ENCODE measurements at regions not wholly inside any gene's neighbourhood (a gene's known extent, or its start where the extent isn't known, plus 50 kb on each side); places are given as distances from the start of the nearest gene placed in this dataset.
"Not testable (repeated sequence)": the region's sequence is repeated elsewhere in the genome, so short reads cannot be mapped to it uniquely, and the experiment has no call there.

GRCh38 chr17:21573961-21574610, 118.2 kb upstream of the KCNJ18 start:
- no peak overlapping the region for H3K27ac ChIP-seq (ENCODE audit: extremely low read depth, low read depth, low read length)
- POLR2A ChIA-PET: no interaction called here
- no peaks in the 10 kb centered on the region for H3K79me2 ChIP-seq (ENCODE audit: control insufficient read depth, insufficient read depth, low read length)
- 16% methylated on average over 25 of the region's 39 CpGs for WGBS (ENCODE audit: insufficient coverage, low coverage, missing lambda C conversion rate)
- no peaks in the 10 kb centered on the region for H3K36me3 ChIP-seq (ENCODE audit: control insufficient read depth, insufficient read depth, low read length)
- H3K4me2 ChIP-seq (ENCODE audit: insufficient read depth, low read length): no peak overlapping the region
- H3K9ac ChIP-seq (ENCODE audit: insufficient read depth in 1 of 2, low read depth in 2 of 2, low read length in 2 of 2): no peak overlapping the region; a peak in 1 of 4 replicates
- no peaks in the 10 kb centered on the region for H4K20me1 ChIP-seq (replicated peaks; ENCODE audit: control insufficient read depth, insufficient read depth, low read length)
- CTCF ChIA-PET (ENCODE audit: low intra/inter-chr PET ratio): no interaction called here
- DNase-seq (ENCODE audit: extremely low read depth in 1 of 4, low spot score in 3 of 4): peak in 1 of 4 experiments; percentile 11
- TF ChIP-seq ZNF140 (CRISPR knock-in tag; IDR thresholded peaks at IDR 0.05) (no peak), HDAC1 (IDR thresholded peaks at IDR 0.05) (no peak), ZNF224 (CRISPR knock-in tag; IDR thresholded peaks at IDR 0.05) (no peak), RFX1 (IDR thresholded peaks at IDR 0.05) (peak; percentile 54), NRF1 (conservative IDR thresholded peaks at IDR 0.05 in 1 of 2, IDR thresholded peaks at IDR 0.05 in 1 of 2) (peak; percentile 89 to 91), ZBTB5 (IDR thresholded peaks at IDR 0.05) (no peak), THRAP3 (IDR thresholded peaks at IDR 0.05; ENCODE audit: borderline replicate concordance) (no peak)
- no peak overlapping the region for H2AFZ ChIP-seq (ENCODE audit: low read depth, low read length)
- FAIRE-seq: no peak
- BruUV-seq (replicated peaks): no TSS peak
- H3K27me3 ChIP-seq (ENCODE audit: control insufficient read depth in 2 of 2, insufficient read depth in 2 of 2, low read length in 2 of 2): peaks cover 0 to 13% of the 10 kb centered on the region in 2 experiments; a peak in 2 of 5 replicates
- in situ Hi-C loops (cut with MboI) (no loop called here), intact Hi-C loops (cut with micrococcal nuclease) (no loop called here)
- no peak overlapping the region for H3K4me3 ChIP-seq
- no peaks in the 10 kb centered on the region for H3K9me3 ChIP-seq (replicated peaks; ENCODE audit: control insufficient read depth, insufficient read depth, low read depth, low read length)
- H3K4me1 ChIP-seq (replicated peaks in 1 of 2; ENCODE audit: control insufficient read depth in 2 of 2, insufficient read depth in 2 of 2, low read length in 2 of 2): no peaks in the 10 kb centered on the region
- ATAC-seq: no peak; the same call in 2 of the 3 replicates
- H3K9me1 ChIP-seq (ENCODE audit: control insufficient read depth, insufficient read depth, low read length): no peaks in the 10 kb centered on the region

GRCh38 chr17:21574611-21575255, 117.6 kb upstream of the KCNJ18 start:
- BruUV-seq (replicated peaks); H3K4me2 ChIP-seq (ENCODE audit: insufficient read depth, low read length); FAIRE-seq; H3K9ac ChIP-seq (ENCODE audit: insufficient read depth in 1 of 2, low read depth in 2 of 2, low read length in 2 of 2); POLR2A ChIA-PET; CTCF ChIA-PET (ENCODE audit: low intra/inter-chr PET ratio); H2AFZ ChIP-seq (ENCODE audit: low read depth, low read length); H3K9me3 ChIP-seq (replicated peaks; ENCODE audit: control insufficient read depth, insufficient read depth, low read depth, low read length); H4K20me1 ChIP-seq (replicated peaks; ENCODE audit: control insufficient read depth, insufficient read depth, low read length); ATAC-seq; H3K36me3 ChIP-seq (ENCODE audit: control insufficient read depth, insufficient read depth, low read length); intact Hi-C loops (cut with micrococcal nuclease); in situ Hi-C loops (cut with MboI); H3K27ac ChIP-seq (ENCODE audit: extremely low read depth, low read depth, low read length); H3K4me1 ChIP-seq (replicated peaks in 1 of 2; ENCODE audit: control insufficient read depth in 2 of 2, insufficient read depth in 2 of 2, low read length in 2 of 2); H3K9me1 ChIP-seq (ENCODE audit: control insufficient read depth, insufficient read depth, low read length); H3K4me3 ChIP-seq; DNase-seq (ENCODE audit: extremely low read depth in 1 of 4, low spot score in 3 of 4); H3K79me2 ChIP-seq (ENCODE audit: control insufficient read depth, insufficient read depth, low read length): not testable (repeated sequence)
- WGBS (ENCODE audit: insufficient coverage, low coverage, missing lambda C conversion rate): 10% methylated on average over 3 of the region's 16 CpGs
- H3K27me3 ChIP-seq (ENCODE audit: control insufficient read depth in 2 of 2, insufficient read depth in 2 of 2, low read length in 2 of 2): peaks cover 0 to 13% of the 10 kb centered on the region in 2 experiments; a peak in 2 of 5 replicates

- H3K4me3 ChIP-seq; H3K9ac ChIP-seq (ENCODE audit: insufficient read depth in 1 of 2, low read depth in 2 of 2, low read length in 2 of 2); CTCF ChIA-PET (ENCODE audit: low intra/inter-chr PET ratio); H3K27ac ChIP-seq (ENCODE audit: extremely low read depth, low read depth, low read length); H3K79me2 ChIP-seq (ENCODE audit: control insufficient read depth, insufficient read depth, low read length); H3K9me1 ChIP-seq (ENCODE audit: control insufficient read depth, insufficient read depth, low read length); ATAC-seq; H3K4me1 ChIP-seq (replicated peaks in 1 of 2; ENCODE audit: control insufficient read depth in 2 of 2, insufficient read depth in 2 of 2, low read length in 2 of 2); DNase-seq (ENCODE audit: extremely low read depth in 1 of 4, low spot score in 3 of 4); FAIRE-seq; H3K27me3 ChIP-seq (ENCODE audit: control insufficient read depth in 2 of 2, insufficient read depth in 2 of 2, low read length in 2 of 2); H3K9me3 ChIP-seq (replicated peaks; ENCODE audit: control insufficient read depth, insufficient read depth, low read depth, low read length); H3K4me2 ChIP-seq (ENCODE audit: insufficient read depth, low read length); H3K36me3 ChIP-seq (ENCODE audit: control insufficient read depth, insufficient read depth, low read length); POLR2A ChIA-PET; in situ Hi-C loops (cut with MboI); H4K20me1 ChIP-seq (replicated peaks; ENCODE audit: control insufficient read depth, insufficient read depth, low read length); H2AFZ ChIP-seq (ENCODE audit: low read depth, low read length); intact Hi-C loops (cut with micrococcal nuclease); BruUV-seq (replicated peaks): not testable (repeated sequence)
Observed at GRCh38 chr17:21578783-21579182, 113.5 kb upstream of the KCNJ18 start.
